ENCODE measurements at regions not wholly inside any gene's neighbourhood (a gene's known extent, or its start where the extent isn't known, plus 50 kb on each side); places are given as distances from the start of the nearest gene placed in this dataset.

- TF ChIP-seq CTCF (IDR thresholded peaks at IDR 0.05 in 2 of 3, conservative IDR thresholded peaks at IDR 0.05 in 1 of 3; ENCODE audit: control insufficient read depth in 2 of 3, extremely low read depth in 1 of 3, insufficient read depth in 1 of 3, low read depth in 3 of 3, low read length in 3 of 3) = no peak
- TF ChIP-seq EZH2 (IDR thresholded peaks at IDR 0.05; ENCODE audit: borderline replicate concordance, control insufficient read depth, low read depth, low read length) = no peak
- no peak for TF ChIP-seq EGR1 (IDR thresholded peaks at IDR 0.05; ENCODE audit: borderline replicate concordance in 1 of 2, low read depth in 2 of 2, low read length in 2 of 2)
- TF ChIP-seq STAT3 (IDR thresholded peaks at IDR 0.05; ENCODE audit: low read depth, low read length) = no peak
These were observed 226.1 kb upstream of the POU2AF2 start for GRCh38 chr11:111019451-111019850.

Data from GM12878 (cell line).